ENCODE measurements at regions not wholly inside any gene's neighbourhood (a gene's known extent, or its start where the extent isn't known, plus 50 kb on each side); places are given as distances from the start of the nearest gene placed in this dataset.
A peak's percentile ranks its signal among the peaks of the same experiment; 100 is the strongest.

DNA sequence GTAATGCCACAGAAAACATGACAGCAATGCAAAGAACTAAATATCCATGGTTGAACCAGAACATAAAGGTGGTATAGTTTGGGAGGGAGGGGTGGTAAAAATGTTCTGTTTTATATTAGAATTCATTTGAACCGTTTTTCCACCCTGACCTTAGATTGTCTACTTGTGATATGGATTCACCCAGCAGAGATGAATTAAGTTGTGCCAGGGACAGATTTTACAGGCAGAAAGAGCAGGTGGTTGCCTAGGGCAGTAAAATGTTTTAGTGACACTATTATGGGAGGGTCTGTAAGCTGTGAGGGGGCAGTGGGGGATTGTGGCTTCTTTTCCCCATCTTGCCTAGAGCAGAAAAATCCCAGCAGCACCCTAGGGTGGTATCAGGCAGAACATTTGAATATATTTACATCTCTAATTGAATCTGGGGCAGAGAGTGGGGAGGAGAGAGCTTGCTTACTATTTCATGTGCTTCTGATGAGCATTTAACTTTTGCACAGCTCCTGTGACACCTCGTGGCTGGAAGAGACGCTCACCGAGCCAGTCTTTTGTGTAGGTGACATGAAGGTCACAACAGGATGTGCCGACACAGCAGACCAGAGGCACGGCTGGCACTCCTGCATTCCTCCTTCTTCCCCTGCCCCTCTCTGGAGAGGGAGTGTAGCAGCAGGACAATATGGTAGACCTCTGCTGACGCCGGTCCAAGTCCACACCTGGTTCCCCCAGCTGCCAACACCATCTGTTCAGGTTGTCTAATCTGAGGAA is 452.3 kb downstream of the IRS2 start:
- H2AK9ac ChIP-seq (replicated peaks; ENCODE audit: low read depth, low read length, poor library complexity) = no peak overlapping the region
- H4K5ac ChIP-seq (ENCODE audit: low read depth, low read length) = no peak overlapping the region
- no peaks in the 10 kb centered on the region for H3K9me3 ChIP-seq (ENCODE audit: control insufficient read depth, insufficient read depth, low read length)
- WGBS, 2 experiments (ENCODE audit: extremely low coverage in 2 of 2, insufficient read length in 1 of 2) = no CpG with 5 or more reads among the region's 8 CpGs
- H3K9ac ChIP-seq (ENCODE audit: low read depth, low read length) = no peak overlapping the region
- TF ChIP-seq, protein P1, sequence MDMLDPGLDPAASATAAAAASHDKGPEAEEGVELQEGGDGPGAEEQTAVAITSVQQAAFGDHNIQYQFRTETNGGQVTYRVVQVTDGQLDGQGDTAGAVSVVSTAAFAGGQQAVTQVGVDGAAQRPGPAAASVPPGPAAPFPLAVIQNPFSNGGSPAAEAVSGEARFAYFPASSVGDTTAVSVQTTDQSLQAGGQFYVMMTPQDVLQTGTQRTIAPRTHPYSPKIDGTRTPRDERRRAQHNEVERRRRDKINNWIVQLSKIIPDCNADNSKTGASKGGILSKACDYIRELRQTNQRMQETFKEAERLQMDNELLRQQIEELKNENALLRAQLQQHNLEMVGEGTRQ (IDR thresholded peaks at IDR 0.05; ENCODE audit: low read depth, low read length) = no peak
- TF ChIP-seq, protein P2, sequence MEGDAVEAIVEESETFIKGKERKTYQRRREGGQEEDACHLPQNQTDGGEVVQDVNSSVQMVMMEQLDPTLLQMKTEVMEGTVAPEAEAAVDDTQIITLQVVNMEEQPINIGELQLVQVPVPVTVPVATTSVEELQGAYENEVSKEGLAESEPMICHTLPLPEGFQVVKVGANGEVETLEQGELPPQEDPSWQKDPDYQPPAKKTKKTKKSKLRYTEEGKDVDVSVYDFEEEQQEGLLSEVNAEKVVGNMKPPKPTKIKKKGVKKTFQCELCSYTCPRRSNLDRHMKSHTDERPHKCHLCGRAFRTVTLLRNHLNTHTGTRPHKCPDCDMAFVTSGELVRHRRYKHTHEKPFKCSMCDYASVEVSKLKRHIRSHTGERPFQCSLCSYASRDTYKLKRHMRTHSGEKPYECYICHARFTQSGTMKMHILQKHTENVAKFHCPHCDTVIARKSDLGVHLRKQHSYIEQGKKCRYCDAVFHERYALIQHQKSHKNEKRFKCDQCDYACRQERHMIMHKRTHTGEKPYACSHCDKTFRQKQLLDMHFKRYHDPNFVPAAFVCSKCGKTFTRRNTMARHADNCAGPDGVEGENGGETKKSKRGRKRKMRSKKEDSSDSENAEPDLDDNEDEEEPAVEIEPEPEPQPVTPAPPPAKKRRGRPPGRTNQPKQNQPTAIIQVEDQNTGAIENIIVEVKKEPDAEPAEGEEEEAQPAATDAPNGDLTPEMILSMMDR (conservative IDR thresholded peaks at IDR 0.05; ENCODE audit: low read depth, low read length) = no peak
- TF ChIP-seq RAD21 (IDR thresholded peaks at IDR 0.05; ENCODE audit: low read length) (no peak), MAFK (IDR thresholded peaks at IDR 0.05; ENCODE audit: low read depth, low read length) (no peak)
- H3K79me1 ChIP-seq (ENCODE audit: low read depth in 1 of 2, low read length in 2 of 2) = no peaks in the 10 kb centered on the region
- in situ Hi-C loops (cut with MboI; ENCODE audit: low sequenced_read_pairs) (no loop called here), intact Hi-C loops (cut with micrococcal nuclease) (no loop called here), dilution Hi-C loops (cut with HindIII; ENCODE audit: low sequenced_read_pairs, unreplicated experiment) (no loop called here)
- H3K27me3 ChIP-seq (ENCODE audit: control insufficient read depth, insufficient read depth, low read length) = no peaks in the 10 kb centered on the region
- H3K9me1 ChIP-seq (ENCODE audit: insufficient read depth, low read length) = peaks cover 6% of the 10 kb centered on the region; the same call in 1 of the 2 replicates
- no peak overlapping the region for H3K4me3 ChIP-seq (ENCODE audit: insufficient read depth, low read depth, low read length)
- H3K23ac ChIP-seq (ENCODE audit: low read depth, low read length) = no peak overlapping the region
- no peak overlapping the region for H3K18ac ChIP-seq (ENCODE audit: low read depth, low read length)
- H2BK5ac ChIP-seq (ENCODE audit: low read depth, low read length, poor library complexity, severe bottlenecking) = no peak overlapping the region
- H3K4ac ChIP-seq (ENCODE audit: low read depth, low read length) = no peak overlapping the region
- peak overlapping the region; percentile 37; the same call in 1 of the 2 replicates for H4K91ac ChIP-seq (ENCODE audit: insufficient read depth, low read depth, low read length)
- ATAC-seq (ENCODE audit: low read depth) (no peak), DNase-seq (no peak)
- no TSS peak for BruUV-seq (replicated peaks)
- ChIA-PET POLR2A (ENCODE audit: unreplicated experiment) (no interaction called here), CTCF (no interaction called here)
- no peak overlapping the region for H3K56ac ChIP-seq (ENCODE audit: extremely low read depth, insufficient read depth, low read length)
- peak overlapping the region; percentile 88 for H2BK15ac ChIP-seq (ENCODE audit: low read depth, low read length)
- no peak overlapping the region for H4K8ac ChIP-seq (ENCODE audit: low read depth in 2 of 2, low read length in 2 of 2)
- no peak overlapping the region for H3K14ac ChIP-seq (replicated peaks; ENCODE audit: low read depth, low read length)
- no peak overlapping the region for H3K27ac ChIP-seq (ENCODE audit: insufficient read depth, low read length)
- H4K20me1 ChIP-seq (ENCODE audit: insufficient read depth, low read length) = no peaks in the 10 kb centered on the region
- peaks cover 17% of the 10 kb centered on the region for H3K4me1 ChIP-seq (ENCODE audit: control insufficient read depth, insufficient read depth, low read length)
- H2AK5ac ChIP-seq (ENCODE audit: low read depth, low read length) = peak overlapping the region; percentile 41
- H3K4me2 ChIP-seq (ENCODE audit: low read depth, low read length) = no peak overlapping the region
- no peak overlapping the region for H2AFZ ChIP-seq (replicated peaks; ENCODE audit: low read length, poor library complexity)
- no peaks in the 10 kb centered on the region for H3K36me3 ChIP-seq (ENCODE audit: control insufficient read depth, insufficient read depth, low read length)
- 0 out of 2 replicates have a peak overlapping the region, but pooled peaks have one; percentile 65 for H2BK20ac ChIP-seq (ENCODE audit: low read depth, low read length)
- H2BK120ac ChIP-seq (ENCODE audit: low read depth, low read length) = peak overlapping the region; percentile 69

Measured in IMR-90 (cell line).